K562 (cell line): ENCODE measurements at regions not wholly inside any gene's neighbourhood (a gene's known extent, or its start where the extent isn't known, plus 50 kb on each side); places are given as distances from the start of the nearest gene placed in this dataset.

Experiments used
- CBX5 ChIP-seq: IDR thresholded peaks from 2 replicates; pipeline ENCODE4 v1.6.1; 2014; ENCODE audit warnings: low read depth, borderline replicate concordance
- RCOR1 ChIP-seq, 2 experiments: IDR thresholded peaks; 2 replicates each; pipeline ENCODE4 v1.6.1; 2012; ENCODE audit warnings: low read depth in 2 of 2, low read length in 2 of 2, borderline replicate concordance in 1 of 2, improper control_type of control experiment in 1 of 2
- RNF2 ChIP-seq: sonication (generic); IDR thresholded peaks from 2 replicates; pipeline ENCODE4 v1.6.1; 2016
- SP1 ChIP-seq: sonication (generic); formaldehyde crosslinking; IDR thresholded peaks from 2 replicates; pipeline ENCODE4 v1.8.1; 2022; ENCODE audit warnings: mild to moderate bottlenecking, missing genetic modification reagents
- TF ChIP-seq, protein P1 (sequence below), 2 experiments: IDR thresholded peaks; 2 replicates each; pipeline ENCODE4 v1.6.1; 2012; ENCODE audit warnings: improper control_type of control experiment in 2 of 2, low read depth in 2 of 2, low read length in 2 of 2, borderline replicate concordance in 1 of 2
- TF ChIP-seq, protein P2 (sequence below): fragments of 250-450 bp; sonication (Bioruptor Pico); IDR thresholded peaks from 2 replicates; pipeline ENCODE4 v1.5.0; 2021; ENCODE audit warnings: mild to moderate bottlenecking, borderline replicate concordance
- TF ChIP-seq, protein P3 (sequence below), 3 experiments: IDR thresholded peaks in 2 of 3; conservative IDR thresholded peaks in 1 of 3; 2 replicates each; pipeline ENCODE4 v1.5.1; 2011 to 2012; ENCODE audit warnings: low read length in 3 of 3, mild to moderate bottlenecking in 3 of 3, control low read depth in 2 of 3, improper control_type of control experiment in 1 of 3, inconsistent platforms in 1 of 3, low read depth in 1 of 3, mixed read lengths in 1 of 3, moderate library complexity in 1 of 3; ENCODE audit not compliant: insufficient read depth in 2 of 3
- TF ChIP-seq, protein P4 (sequence below): sonication (generic); formaldehyde crosslinking; IDR thresholded peaks from 2 replicates; pipeline ENCODE4 v1.8.0; 2022; ENCODE audit warnings: mild to moderate bottlenecking, missing genetic modification reagents, borderline replicate concordance

DNA sequence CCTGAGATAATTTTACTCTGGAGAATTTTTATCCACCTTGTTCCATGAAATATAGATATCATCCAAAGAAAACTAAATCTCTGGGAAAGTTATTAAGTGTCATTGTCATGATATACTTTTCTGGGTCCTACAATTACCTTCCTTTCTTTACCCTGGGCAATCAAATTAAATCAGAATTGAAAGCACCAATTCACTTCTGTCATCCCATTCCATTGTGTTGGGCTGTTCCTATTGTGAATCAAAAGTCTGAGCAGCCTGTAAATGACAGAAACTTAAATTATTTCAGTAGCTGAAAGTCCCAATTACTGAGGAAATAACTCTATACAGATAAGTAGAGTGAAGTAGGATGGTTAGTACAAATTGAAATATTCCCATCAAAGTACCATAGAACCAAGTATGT is 1284.2 kb downstream of the EFNB2 start:
- TF ChIP-seq, protein P1, sequence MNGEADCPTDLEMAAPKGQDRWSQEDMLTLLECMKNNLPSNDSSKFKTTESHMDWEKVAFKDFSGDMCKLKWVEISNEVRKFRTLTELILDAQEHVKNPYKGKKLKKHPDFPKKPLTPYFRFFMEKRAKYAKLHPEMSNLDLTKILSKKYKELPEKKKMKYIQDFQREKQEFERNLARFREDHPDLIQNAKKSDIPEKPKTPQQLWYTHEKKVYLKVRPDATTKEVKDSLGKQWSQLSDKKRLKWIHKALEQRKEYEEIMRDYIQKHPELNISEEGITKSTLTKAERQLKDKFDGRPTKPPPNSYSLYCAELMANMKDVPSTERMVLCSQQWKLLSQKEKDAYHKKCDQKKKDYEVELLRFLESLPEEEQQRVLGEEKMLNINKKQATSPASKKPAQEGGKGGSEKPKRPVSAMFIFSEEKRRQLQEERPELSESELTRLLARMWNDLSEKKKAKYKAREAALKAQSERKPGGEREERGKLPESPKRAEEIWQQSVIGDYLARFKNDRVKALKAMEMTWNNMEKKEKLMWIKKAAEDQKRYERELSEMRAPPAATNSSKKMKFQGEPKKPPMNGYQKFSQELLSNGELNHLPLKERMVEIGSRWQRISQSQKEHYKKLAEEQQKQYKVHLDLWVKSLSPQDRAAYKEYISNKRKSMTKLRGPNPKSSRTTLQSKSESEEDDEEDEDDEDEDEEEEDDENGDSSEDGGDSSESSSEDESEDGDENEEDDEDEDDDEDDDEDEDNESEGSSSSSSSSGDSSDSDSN (IDR thresholded peaks at IDR 0.05; ENCODE audit: borderline replicate concordance in 1 of 2, low read depth in 2 of 2, low read length in 2 of 2) = no peak
- TF ChIP-seq CBX5 (no peak), RCOR1 (IDR thresholded peaks at IDR 0.05; ENCODE audit: borderline replicate concordance in 1 of 2, low read depth in 2 of 2, low read length in 2 of 2) (no peak), SP1 (CRISPR knock-in tag) (no peak), RNF2 (no peak)
- TF ChIP-seq, protein P2, sequence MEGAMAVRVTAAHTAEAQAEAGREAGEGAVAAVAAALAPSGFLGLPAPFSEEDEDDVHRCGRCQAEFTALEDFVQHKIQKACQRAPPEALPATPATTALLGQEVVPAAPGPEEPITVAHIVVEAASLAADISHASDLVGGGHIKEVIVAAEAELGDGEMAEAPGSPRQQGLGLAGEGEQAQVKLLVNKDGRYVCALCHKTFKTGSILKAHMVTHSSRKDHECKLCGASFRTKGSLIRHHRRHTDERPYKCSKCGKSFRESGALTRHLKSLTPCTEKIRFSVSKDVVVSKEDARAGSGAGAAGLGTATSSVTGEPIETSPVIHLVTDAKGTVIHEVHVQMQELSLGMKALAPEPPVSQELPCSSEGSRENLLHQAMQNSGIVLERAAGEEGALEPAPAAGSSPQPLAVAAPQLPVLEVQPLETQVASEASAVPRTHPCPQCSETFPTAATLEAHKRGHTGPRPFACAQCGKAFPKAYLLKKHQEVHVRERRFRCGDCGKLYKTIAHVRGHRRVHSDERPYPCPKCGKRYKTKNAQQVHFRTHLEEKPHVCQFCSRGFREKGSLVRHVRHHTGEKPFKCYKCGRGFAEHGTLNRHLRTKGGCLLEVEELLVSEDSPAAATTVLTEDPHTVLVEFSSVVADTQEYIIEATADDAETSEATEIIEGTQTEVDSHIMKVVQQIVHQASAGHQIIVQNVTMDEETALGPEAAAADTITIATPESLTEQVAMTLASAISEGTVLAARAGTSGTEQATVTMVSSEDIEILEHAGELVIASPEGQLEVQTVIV (CRISPR knock-in tag) = no peak
- TF ChIP-seq, protein P3, sequence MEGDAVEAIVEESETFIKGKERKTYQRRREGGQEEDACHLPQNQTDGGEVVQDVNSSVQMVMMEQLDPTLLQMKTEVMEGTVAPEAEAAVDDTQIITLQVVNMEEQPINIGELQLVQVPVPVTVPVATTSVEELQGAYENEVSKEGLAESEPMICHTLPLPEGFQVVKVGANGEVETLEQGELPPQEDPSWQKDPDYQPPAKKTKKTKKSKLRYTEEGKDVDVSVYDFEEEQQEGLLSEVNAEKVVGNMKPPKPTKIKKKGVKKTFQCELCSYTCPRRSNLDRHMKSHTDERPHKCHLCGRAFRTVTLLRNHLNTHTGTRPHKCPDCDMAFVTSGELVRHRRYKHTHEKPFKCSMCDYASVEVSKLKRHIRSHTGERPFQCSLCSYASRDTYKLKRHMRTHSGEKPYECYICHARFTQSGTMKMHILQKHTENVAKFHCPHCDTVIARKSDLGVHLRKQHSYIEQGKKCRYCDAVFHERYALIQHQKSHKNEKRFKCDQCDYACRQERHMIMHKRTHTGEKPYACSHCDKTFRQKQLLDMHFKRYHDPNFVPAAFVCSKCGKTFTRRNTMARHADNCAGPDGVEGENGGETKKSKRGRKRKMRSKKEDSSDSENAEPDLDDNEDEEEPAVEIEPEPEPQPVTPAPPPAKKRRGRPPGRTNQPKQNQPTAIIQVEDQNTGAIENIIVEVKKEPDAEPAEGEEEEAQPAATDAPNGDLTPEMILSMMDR (IDR thresholded peaks at IDR 0.05 in 2 of 3, conservative IDR thresholded peaks at IDR 0.05 in 1 of 3; ENCODE audit: insufficient read depth in 2 of 3, low read depth in 1 of 3, low read length in 3 of 3) = no peak
- TF ChIP-seq, protein P4, sequence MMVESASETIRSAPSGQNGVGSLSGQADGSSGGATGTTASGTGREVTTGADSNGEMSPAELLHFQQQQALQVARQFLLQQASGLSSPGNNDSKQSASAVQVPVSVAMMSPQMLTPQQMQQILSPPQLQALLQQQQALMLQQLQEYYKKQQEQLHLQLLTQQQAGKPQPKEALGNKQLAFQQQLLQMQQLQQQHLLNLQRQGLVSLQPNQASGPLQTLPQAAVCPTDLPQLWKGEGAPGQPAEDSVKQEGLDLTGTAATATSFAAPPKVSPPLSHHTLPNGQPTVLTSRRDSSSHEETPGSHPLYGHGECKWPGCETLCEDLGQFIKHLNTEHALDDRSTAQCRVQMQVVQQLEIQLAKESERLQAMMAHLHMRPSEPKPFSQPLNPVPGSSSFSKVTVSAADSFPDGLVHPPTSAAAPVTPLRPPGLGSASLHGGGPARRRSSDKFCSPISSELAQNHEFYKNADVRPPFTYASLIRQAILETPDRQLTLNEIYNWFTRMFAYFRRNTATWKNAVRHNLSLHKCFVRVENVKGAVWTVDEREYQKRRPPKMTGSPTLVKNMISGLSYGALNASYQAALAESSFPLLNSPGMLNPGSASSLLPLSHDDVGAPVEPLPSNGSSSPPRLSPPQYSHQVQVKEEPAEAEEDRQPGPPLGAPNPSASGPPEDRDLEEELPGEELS (CRISPR knock-in tag) = no peak
